ENCODE measurements at regions not wholly inside any gene's neighbourhood (a gene's known extent, or its start where the extent isn't known, plus 50 kb on each side); places are given as distances from the start of the nearest gene placed in this dataset.

DNA sequence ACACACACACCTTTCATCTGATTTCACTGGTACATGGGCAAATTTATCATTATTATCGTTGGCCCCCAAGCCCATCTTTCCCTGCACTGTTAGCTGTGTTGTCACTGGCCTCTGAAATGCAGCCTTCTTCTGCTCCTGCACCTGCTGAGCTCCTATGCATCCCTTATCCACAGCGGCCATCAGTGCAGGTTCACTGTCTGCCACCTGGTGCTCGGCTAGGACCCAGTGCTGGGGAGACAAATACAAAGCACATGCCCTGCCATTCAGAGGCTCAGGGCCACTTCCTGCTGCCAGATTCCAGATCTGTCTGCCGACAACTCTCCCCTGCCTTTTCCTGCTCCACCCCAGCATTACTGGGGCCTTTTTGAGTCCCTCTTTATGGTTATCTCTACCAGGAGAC is 1205.4 kb downstream of the TBC1D22A start:
- no peaks in the 10 kb centered on the region for H3K36me3 Mint-ChIP-seq
- H3K4me3 Mint-ChIP-seq: no peak overlapping the region
- no peak for DNase-seq
- Histone ChIP-seq H3K4me3 (ENCODE audit: low read length) (no peak overlapping the region), H3K27ac (ENCODE audit: low read length) (no peak overlapping the region), H3K4me1 (ENCODE audit: control insufficient read depth, insufficient read depth, low read length) (no peaks in the 10 kb centered on the region), H3K27me3 (ENCODE audit: control insufficient read depth, insufficient read depth, low read length) (no peaks in the 10 kb centered on the region), H3K9me3 (ENCODE audit: control insufficient read depth, insufficient read depth, low read length) (no peaks in the 10 kb centered on the region), H3K36me3 (ENCODE audit: control insufficient read depth, insufficient read depth, low read length) (no peaks in the 10 kb centered on the region)
- no peak overlapping the region for H3K27ac Mint-ChIP-seq
- TF ChIP-seq, protein P1, sequence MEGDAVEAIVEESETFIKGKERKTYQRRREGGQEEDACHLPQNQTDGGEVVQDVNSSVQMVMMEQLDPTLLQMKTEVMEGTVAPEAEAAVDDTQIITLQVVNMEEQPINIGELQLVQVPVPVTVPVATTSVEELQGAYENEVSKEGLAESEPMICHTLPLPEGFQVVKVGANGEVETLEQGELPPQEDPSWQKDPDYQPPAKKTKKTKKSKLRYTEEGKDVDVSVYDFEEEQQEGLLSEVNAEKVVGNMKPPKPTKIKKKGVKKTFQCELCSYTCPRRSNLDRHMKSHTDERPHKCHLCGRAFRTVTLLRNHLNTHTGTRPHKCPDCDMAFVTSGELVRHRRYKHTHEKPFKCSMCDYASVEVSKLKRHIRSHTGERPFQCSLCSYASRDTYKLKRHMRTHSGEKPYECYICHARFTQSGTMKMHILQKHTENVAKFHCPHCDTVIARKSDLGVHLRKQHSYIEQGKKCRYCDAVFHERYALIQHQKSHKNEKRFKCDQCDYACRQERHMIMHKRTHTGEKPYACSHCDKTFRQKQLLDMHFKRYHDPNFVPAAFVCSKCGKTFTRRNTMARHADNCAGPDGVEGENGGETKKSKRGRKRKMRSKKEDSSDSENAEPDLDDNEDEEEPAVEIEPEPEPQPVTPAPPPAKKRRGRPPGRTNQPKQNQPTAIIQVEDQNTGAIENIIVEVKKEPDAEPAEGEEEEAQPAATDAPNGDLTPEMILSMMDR (IDR thresholded peaks at IDR 0.05): no peak
- ATAC-seq: no peak
- 75% methylated on average over 4 of the region's 4 CpGs for WGBS (ENCODE audit: insufficient coverage)
- intact Hi-C loops (cut with micrococcal nuclease): no loop called here
- H3K27me3 Mint-ChIP-seq (ENCODE audit: low read depth in 2 of 2): peaks cover 22 to 24% of the 10 kb centered on the region in 2 donors
- H3K4me1 Mint-ChIP-seq: no peaks in the 10 kb centered on the region
- H3K9me3 Mint-ChIP-seq: no peaks in the 10 kb centered on the region

- TF ChIP-seq, protein P1 (IDR thresholded peaks at IDR 0.05): no peak
- WGBS (ENCODE audit: insufficient coverage): 86% methylated on average over 6 of the region's 6 CpGs
- Mint-ChIP-seq H3K27me3 (ENCODE audit: low read depth in 2 of 2) (peaks cover 15 to 19% of the 10 kb centered on the region in 2 donors), H3K36me3 (no peaks in the 10 kb centered on the region), H3K9me3 (no peaks in the 10 kb centered on the region), H3K4me1 (no peaks in the 10 kb centered on the region), H3K4me3 (no peak overlapping the region), H3K27ac (no peak overlapping the region)
- H3K4me1 ChIP-seq (ENCODE audit: control insufficient read depth, insufficient read depth, low read length): no peaks in the 10 kb centered on the region
- H3K9me3 ChIP-seq (ENCODE audit: control insufficient read depth, insufficient read depth, low read length): no peaks in the 10 kb centered on the region
- H3K27me3 ChIP-seq (ENCODE audit: control insufficient read depth, insufficient read depth, low read length): no peaks in the 10 kb centered on the region
- no peak overlapping the region for H3K4me3 ChIP-seq (ENCODE audit: low read length)
- ATAC-seq (no peak), DNase-seq (no peak)
- intact Hi-C loops (cut with micrococcal nuclease): no loop called here
- H3K36me3 ChIP-seq (ENCODE audit: control insufficient read depth, insufficient read depth, low read length): no peaks in the 10 kb centered on the region
- H3K27ac ChIP-seq (ENCODE audit: low read length): no peak overlapping the region
Measured at GRCh38 chr22:47966316-47966715, 1203.9 kb downstream of the TBC1D22A start.

GRCh38 chr22:47965896-47966295 is 1203.4 kb downstream of the TBC1D22A start:
- Histone ChIP-seq H3K4me3 (ENCODE audit: low read length) (no peak overlapping the region), H3K4me1 (ENCODE audit: control insufficient read depth, insufficient read depth, low read length) (no peaks in the 10 kb centered on the region), H3K27me3 (ENCODE audit: control insufficient read depth, insufficient read depth, low read length) (no peaks in the 10 kb centered on the region), H3K36me3 (ENCODE audit: control insufficient read depth, insufficient read depth, low read length) (no peaks in the 10 kb centered on the region), H3K9me3 (ENCODE audit: control insufficient read depth, insufficient read depth, low read length) (no peaks in the 10 kb centered on the region), H3K27ac (ENCODE audit: low read length) (no peak overlapping the region)
- WGBS (ENCODE audit: insufficient coverage): 91% methylated on average over 3 of the region's 3 CpGs
- H3K4me3 Mint-ChIP-seq: no peak overlapping the region
- H3K9me3 Mint-ChIP-seq: no peaks in the 10 kb centered on the region
- DNase-seq (no peak), ATAC-seq (no peak)
- no peak overlapping the region for H3K27ac Mint-ChIP-seq
- H3K27me3 Mint-ChIP-seq (ENCODE audit: low read depth in 2 of 2): peaks cover 15 to 21% of the 10 kb centered on the region in 2 donors
- intact Hi-C loops (cut with micrococcal nuclease): no loop called here
- H3K36me3 Mint-ChIP-seq: no peaks in the 10 kb centered on the region
- H3K4me1 Mint-ChIP-seq: no peaks in the 10 kb centered on the region
- TF ChIP-seq, protein P1 (IDR thresholded peaks at IDR 0.05): no peak

DNA sequence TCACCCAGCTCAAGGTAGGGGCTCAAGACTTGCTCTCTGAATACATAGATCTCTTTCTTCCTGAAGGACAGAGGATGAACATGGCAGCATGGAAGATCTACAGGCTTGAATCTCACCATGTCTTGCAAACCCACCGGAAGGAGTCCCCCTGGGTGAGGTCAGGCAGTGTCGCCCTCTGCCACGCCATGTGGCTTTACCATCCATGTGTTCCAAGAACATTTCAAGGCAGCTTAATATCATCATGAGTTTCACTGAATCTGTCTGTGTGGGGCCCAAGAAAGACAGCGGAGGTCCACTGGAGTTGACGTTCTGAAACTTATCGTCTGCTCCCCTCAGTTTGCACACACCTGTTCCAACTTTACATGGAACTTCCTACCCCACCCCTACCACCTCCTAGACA is 1202.6 kb downstream of the TBC1D22A start:
- H3K9me3 ChIP-seq (ENCODE audit: control insufficient read depth, insufficient read depth, low read length): no peaks in the 10 kb centered on the region
- Mint-ChIP-seq H3K36me3 (no peaks in the 10 kb centered on the region), H3K9me3 (no peaks in the 10 kb centered on the region), H3K27ac (no peak overlapping the region), H3K4me1 (no peaks in the 10 kb centered on the region), H3K27me3 (ENCODE audit: low read depth in 2 of 2) (peaks cover 15 to 21% of the 10 kb centered on the region in 2 donors), H3K4me3 (no peak overlapping the region)
- 97% methylated on average over 6 of the region's 6 CpGs for WGBS (ENCODE audit: insufficient coverage)
- no peaks in the 10 kb centered on the region for H3K4me1 ChIP-seq (ENCODE audit: control insufficient read depth, insufficient read depth, low read length)
- no peak overlapping the region for H3K4me3 ChIP-seq (ENCODE audit: low read length)
- no peaks in the 10 kb centered on the region for H3K27me3 ChIP-seq (ENCODE audit: control insufficient read depth, insufficient read depth, low read length)
- ATAC-seq (no peak), DNase-seq (no peak)
- intact Hi-C loops (cut with micrococcal nuclease): no loop called here
- no peak overlapping the region for H3K27ac ChIP-seq (ENCODE audit: low read length)
- TF ChIP-seq, protein P1 (IDR thresholded peaks at IDR 0.05): no peak
- H3K36me3 ChIP-seq (ENCODE audit: control insufficient read depth, insufficient read depth, low read length): no peaks in the 10 kb centered on the region
